ENCODE measurements at regions not wholly inside any gene's neighbourhood (a gene's known extent, or its start where the extent isn't known, plus 50 kb on each side); places are given as distances from the start of the nearest gene placed in this dataset.

DNA sequence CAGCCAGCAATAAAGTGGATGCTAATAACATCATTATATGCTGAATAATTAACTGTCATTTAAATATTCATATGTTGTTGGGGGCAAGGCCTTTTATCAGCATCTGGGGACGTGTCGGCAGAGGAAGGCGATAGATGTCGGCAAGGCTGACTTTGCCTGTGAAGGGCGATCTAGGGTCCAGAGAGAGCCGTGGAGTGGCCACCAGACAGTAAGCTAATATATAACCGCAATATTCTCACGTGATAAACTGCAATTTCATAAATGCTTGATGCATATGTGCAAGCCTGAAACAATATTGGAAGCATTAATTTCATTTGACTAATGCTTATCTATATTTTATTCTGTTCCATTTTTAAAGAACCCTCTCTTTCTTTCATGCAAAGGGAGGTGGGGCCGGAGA, 141.0 kb upstream of the POU3F1 start:
- Histone ChIP-seq H3K4me3 (replicated peaks; ENCODE audit: insufficient read depth, low read length) (no peak overlapping the region), H3K27ac (replicated peaks) (no peak overlapping the region), H3K27me3 (ENCODE audit: insufficient read depth, poor library complexity, severe bottlenecking) (peaks cover 3% of the 10 kb centered on the region)
- DNase-seq (ENCODE audit: low read depth in 1 of 2, low spot score in 1 of 2), result no peak
- no peak for TF ChIP-seq SPI1 (IDR thresholded peaks at IDR 0.05; ENCODE audit: borderline replicate concordance, low read depth)
- TF ChIP-seq, protein P1, sequence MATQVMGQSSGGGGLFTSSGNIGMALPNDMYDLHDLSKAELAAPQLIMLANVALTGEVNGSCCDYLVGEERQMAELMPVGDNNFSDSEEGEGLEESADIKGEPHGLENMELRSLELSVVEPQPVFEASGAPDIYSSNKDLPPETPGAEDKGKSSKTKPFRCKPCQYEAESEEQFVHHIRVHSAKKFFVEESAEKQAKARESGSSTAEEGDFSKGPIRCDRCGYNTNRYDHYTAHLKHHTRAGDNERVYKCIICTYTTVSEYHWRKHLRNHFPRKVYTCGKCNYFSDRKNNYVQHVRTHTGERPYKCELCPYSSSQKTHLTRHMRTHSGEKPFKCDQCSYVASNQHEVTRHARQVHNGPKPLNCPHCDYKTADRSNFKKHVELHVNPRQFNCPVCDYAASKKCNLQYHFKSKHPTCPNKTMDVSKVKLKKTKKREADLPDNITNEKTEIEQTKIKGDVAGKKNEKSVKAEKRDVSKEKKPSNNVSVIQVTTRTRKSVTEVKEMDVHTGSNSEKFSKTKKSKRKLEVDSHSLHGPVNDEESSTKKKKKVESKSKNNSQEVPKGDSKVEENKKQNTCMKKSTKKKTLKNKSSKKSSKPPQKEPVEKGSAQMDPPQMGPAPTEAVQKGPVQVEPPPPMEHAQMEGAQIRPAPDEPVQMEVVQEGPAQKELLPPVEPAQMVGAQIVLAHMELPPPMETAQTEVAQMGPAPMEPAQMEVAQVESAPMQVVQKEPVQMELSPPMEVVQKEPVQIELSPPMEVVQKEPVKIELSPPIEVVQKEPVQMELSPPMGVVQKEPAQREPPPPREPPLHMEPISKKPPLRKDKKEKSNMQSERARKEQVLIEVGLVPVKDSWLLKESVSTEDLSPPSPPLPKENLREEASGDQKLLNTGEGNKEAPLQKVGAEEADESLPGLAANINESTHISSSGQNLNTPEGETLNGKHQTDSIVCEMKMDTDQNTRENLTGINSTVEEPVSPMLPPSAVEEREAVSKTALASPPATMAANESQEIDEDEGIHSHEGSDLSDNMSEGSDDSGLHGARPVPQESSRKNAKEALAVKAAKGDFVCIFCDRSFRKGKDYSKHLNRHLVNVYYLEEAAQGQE (IDR thresholded peaks at IDR 0.05; ENCODE audit: insufficient replicate concordance, low read depth), result no peak
- no peak for TF ChIP-seq POLR2AphosphoS5 (IDR thresholded peaks at IDR 0.05; ENCODE audit: low read depth)
- no peak for TF ChIP-seq GABPA (IDR thresholded peaks at IDR 0.05; ENCODE audit: low read depth)
- TF ChIP-seq, protein P2, sequence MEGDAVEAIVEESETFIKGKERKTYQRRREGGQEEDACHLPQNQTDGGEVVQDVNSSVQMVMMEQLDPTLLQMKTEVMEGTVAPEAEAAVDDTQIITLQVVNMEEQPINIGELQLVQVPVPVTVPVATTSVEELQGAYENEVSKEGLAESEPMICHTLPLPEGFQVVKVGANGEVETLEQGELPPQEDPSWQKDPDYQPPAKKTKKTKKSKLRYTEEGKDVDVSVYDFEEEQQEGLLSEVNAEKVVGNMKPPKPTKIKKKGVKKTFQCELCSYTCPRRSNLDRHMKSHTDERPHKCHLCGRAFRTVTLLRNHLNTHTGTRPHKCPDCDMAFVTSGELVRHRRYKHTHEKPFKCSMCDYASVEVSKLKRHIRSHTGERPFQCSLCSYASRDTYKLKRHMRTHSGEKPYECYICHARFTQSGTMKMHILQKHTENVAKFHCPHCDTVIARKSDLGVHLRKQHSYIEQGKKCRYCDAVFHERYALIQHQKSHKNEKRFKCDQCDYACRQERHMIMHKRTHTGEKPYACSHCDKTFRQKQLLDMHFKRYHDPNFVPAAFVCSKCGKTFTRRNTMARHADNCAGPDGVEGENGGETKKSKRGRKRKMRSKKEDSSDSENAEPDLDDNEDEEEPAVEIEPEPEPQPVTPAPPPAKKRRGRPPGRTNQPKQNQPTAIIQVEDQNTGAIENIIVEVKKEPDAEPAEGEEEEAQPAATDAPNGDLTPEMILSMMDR (IDR thresholded peaks at IDR 0.05; ENCODE audit: insufficient read depth, low read length), result no peak

DNA sequence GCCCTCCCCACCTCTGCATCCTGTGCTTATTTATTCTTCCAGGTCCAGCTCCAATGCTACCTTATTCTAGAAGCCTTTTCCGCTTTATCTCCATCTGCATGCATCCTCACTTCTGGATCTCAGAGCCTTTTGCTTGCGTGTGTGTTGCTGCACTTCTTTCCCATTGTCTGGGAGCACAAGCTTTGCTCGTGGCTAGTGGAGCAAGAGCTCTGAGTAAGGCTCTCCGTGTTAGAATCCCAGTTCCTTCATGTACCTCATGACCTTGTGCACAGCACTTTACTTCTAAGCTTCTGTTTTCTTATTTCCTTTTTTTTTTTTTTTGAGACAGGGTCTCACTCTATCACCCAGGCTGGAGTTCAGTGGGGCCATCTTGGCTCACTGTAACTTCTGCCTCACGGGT, 140.0 kb upstream of the POU3F1 start:
- H3K27me3 ChIP-seq (ENCODE audit: insufficient read depth, poor library complexity, severe bottlenecking), result peaks cover 3% of the 10 kb centered on the region

DNA sequence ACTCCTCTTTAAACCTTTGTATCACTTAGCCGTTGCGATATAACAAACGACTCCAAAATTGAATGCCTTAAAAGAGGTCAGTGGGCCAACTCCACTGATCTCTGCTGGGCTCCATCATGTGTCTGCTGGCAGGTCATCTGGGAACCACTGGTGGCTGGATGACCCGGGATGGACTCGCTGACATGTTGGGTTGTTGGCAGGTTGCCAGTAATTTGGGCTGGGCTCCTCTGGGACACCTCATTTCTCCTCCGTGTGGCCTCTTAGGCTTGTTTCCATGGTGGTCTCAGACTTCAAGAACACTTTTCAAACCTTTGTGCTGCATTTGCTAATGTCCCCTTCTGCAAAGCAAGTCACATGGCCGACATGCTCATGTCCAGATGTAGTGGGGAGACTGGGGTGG, 139.3 kb upstream of the POU3F1 start:
- Histone ChIP-seq H3K4me3 (replicated peaks; ENCODE audit: insufficient read depth, low read length) (no peak overlapping the region), H3K27ac (replicated peaks) (no peak overlapping the region)
- TF ChIP-seq SPI1 (IDR thresholded peaks at IDR 0.05; ENCODE audit: borderline replicate concordance, low read depth) (no peak), POLR2AphosphoS5 (IDR thresholded peaks at IDR 0.05; ENCODE audit: low read depth) (no peak), GABPA (IDR thresholded peaks at IDR 0.05; ENCODE audit: low read depth) (no peak)
- TF ChIP-seq, protein P2 (IDR thresholded peaks at IDR 0.05; ENCODE audit: insufficient read depth, low read length), result no peak
- TF ChIP-seq, protein P1 (IDR thresholded peaks at IDR 0.05; ENCODE audit: insufficient replicate concordance, low read depth), result no peak

More for the DNA sequence above, 140.0 kb upstream of the POU3F1 start:
- no peak overlapping the region for H3K4me3 ChIP-seq (replicated peaks; ENCODE audit: insufficient read depth, low read length)
- no peak for DNase-seq (ENCODE audit: low read depth in 1 of 2, low spot score in 1 of 2)
- TF ChIP-seq, protein P2 (IDR thresholded peaks at IDR 0.05; ENCODE audit: insufficient read depth, low read length), result no peak
- TF ChIP-seq POLR2AphosphoS5 (IDR thresholded peaks at IDR 0.05; ENCODE audit: low read depth) (no peak), SPI1 (IDR thresholded peaks at IDR 0.05; ENCODE audit: borderline replicate concordance, low read depth) (no peak), GABPA (IDR thresholded peaks at IDR 0.05; ENCODE audit: low read depth) (no peak)
- TF ChIP-seq, protein P1 (IDR thresholded peaks at IDR 0.05; ENCODE audit: insufficient replicate concordance, low read depth), result no peak
- no peak overlapping the region for H3K27ac ChIP-seq (replicated peaks)

More for the DNA sequence above, 139.3 kb upstream of the POU3F1 start:
- no peaks in the 10 kb centered on the region for H3K27me3 ChIP-seq (ENCODE audit: insufficient read depth, poor library complexity, severe bottlenecking)
- no peak for DNase-seq (ENCODE audit: low read depth in 1 of 2, low spot score in 1 of 2)

All from HL-60 (cell line).